ENCODE measurements at regions not wholly inside any gene's neighbourhood (a gene's known extent, or its start where the extent isn't known, plus 50 kb on each side); places are given as distances from the start of the nearest gene placed in this dataset.

DNA sequence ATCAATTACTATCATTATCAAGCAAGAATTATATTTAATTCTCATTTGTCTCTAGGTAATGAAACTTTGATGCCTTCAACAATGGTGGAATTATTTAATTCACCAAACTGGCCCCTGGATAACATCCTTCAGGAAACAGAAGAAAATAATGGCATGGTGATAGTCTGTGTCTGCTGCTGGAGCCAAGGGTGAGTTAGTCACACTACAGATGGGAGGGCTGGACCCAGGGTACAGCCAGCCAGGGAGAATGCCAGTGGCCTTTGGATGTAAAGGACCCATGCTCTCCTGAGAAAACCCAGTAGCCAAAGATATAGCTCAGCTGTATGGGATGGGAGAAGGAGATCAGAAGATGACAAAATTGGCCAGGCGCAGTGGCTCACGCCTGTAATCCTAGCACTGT lies 60.0 kb upstream of the CNKSR3 start:
- TF ChIP-seq, protein P1, sequence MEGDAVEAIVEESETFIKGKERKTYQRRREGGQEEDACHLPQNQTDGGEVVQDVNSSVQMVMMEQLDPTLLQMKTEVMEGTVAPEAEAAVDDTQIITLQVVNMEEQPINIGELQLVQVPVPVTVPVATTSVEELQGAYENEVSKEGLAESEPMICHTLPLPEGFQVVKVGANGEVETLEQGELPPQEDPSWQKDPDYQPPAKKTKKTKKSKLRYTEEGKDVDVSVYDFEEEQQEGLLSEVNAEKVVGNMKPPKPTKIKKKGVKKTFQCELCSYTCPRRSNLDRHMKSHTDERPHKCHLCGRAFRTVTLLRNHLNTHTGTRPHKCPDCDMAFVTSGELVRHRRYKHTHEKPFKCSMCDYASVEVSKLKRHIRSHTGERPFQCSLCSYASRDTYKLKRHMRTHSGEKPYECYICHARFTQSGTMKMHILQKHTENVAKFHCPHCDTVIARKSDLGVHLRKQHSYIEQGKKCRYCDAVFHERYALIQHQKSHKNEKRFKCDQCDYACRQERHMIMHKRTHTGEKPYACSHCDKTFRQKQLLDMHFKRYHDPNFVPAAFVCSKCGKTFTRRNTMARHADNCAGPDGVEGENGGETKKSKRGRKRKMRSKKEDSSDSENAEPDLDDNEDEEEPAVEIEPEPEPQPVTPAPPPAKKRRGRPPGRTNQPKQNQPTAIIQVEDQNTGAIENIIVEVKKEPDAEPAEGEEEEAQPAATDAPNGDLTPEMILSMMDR (conservative IDR thresholded peaks at IDR 0.05; ENCODE audit: low read depth, low read length), result no peak
- no peak for TF ChIP-seq EZH2 (IDR thresholded peaks at IDR 0.05; ENCODE audit: low read length, unreplicated experiment)
